ENCODE measurements at regions not wholly inside any gene's neighbourhood (a gene's known extent, or its start where the extent isn't known, plus 50 kb on each side); places are given as distances from the start of the nearest gene placed in this dataset.

DNA sequence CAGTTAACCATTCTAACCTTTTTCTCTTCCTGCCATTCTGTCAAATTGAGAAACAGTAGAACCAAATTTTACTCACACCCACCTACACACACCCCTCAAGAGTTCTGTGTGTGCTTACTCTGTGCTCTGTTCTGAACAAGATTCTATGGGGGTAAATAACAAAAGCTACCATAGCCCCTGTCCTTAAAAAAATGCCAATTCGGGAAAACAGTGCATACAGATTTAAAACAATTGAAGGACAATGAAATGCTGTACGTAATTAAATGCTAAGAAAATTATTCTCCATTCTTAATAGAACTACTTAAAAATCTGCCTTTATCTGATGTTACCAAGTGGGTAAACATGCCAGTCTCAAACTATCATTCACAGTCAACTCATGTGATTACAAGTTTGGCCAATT is 1107.5 kb downstream of the TUSC7 start:
- intact Hi-C loops (cut with DNase I; ENCODE audit: low total_unique reads): no loop called here
- H3K27me3 ChIP-seq: no peaks in the 10 kb centered on the region
- no peak overlapping the region for H3K27ac ChIP-seq
- no peaks in the 10 kb centered on the region for H3K9me3 ChIP-seq
- H3K4me3 ChIP-seq: no peak overlapping the region
- H3K36me3 ChIP-seq: no peaks in the 10 kb centered on the region
- DNase-seq: no peak
- TF ChIP-seq, protein P1, sequence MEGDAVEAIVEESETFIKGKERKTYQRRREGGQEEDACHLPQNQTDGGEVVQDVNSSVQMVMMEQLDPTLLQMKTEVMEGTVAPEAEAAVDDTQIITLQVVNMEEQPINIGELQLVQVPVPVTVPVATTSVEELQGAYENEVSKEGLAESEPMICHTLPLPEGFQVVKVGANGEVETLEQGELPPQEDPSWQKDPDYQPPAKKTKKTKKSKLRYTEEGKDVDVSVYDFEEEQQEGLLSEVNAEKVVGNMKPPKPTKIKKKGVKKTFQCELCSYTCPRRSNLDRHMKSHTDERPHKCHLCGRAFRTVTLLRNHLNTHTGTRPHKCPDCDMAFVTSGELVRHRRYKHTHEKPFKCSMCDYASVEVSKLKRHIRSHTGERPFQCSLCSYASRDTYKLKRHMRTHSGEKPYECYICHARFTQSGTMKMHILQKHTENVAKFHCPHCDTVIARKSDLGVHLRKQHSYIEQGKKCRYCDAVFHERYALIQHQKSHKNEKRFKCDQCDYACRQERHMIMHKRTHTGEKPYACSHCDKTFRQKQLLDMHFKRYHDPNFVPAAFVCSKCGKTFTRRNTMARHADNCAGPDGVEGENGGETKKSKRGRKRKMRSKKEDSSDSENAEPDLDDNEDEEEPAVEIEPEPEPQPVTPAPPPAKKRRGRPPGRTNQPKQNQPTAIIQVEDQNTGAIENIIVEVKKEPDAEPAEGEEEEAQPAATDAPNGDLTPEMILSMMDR (IDR thresholded peaks at IDR 0.05): no peak
- no peaks in the 10 kb centered on the region for H3K4me1 ChIP-seq

DNA sequence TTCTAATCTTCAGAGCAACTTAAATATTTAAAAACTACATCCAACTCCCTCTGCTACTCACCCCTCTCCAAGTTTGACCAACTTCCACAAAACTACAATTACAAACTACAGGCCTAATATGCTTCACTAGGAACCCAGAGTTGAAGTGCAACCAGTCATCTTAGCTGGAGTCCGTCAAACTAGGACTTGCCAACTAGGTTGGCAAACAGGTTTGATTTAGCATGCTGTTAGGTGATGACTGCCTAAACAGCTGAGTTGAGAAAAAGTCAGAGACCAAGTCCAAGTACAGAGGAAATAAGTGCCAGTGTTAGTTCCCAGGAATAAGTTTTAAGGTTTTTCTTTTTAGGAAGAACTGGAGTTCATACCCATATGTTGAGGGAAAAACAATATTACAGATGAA is 1109.0 kb downstream of the TUSC7 start:
- H3K4me1 ChIP-seq: no peaks in the 10 kb centered on the region
- no peak overlapping the region for H3K4me3 ChIP-seq
- H3K9me3 ChIP-seq: no peaks in the 10 kb centered on the region
- TF ChIP-seq, protein P1 (IDR thresholded peaks at IDR 0.05): no peak
- H3K36me3 ChIP-seq: no peaks in the 10 kb centered on the region
- intact Hi-C loops (cut with DNase I; ENCODE audit: low total_unique reads): no loop called here
- no peak overlapping the region for H3K27ac ChIP-seq
- DNase-seq: no peak
- no peaks in the 10 kb centered on the region for H3K27me3 ChIP-seq

DNA sequence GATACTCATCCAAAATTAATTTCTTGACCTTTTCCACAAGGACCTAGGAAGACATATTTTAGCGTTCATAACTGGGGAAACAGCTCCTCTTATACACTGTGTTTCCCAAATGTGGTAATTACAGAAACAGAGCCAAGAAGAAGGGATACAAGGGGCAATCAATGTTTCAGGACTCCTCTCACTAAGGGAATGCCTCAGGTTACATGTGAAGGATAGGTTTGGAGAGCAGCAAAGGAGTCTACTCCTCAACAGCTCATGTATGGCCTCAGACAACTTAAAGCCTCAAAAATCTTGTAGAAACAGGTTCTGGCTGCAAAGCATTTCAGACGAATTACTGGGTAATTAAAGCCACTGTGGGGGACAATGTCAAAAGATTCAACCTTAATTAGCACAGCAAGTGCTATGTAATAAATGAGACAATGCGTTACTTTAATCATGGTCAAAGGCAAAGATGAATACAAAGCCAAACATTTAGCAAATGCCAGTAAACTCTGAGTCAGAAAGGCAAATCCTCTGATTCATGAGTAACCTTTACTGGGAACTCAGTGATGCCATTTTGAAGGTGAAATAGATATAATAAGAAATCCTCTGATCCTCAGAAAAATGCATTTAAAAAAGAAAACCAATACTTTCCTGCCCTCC is 1111.2 kb downstream of the TUSC7 start:
- intact Hi-C loops (cut with DNase I; ENCODE audit: low total_unique reads): no loop called here
- Histone ChIP-seq H3K4me3 (no peak overlapping the region), H3K4me1 (no peaks in the 10 kb centered on the region), H3K9me3 (no peaks in the 10 kb centered on the region), H3K36me3 (no peaks in the 10 kb centered on the region), H3K27me3 (no peaks in the 10 kb centered on the region), H3K27ac (no peak overlapping the region)
- no peak for DNase-seq
- TF ChIP-seq, protein P1 (IDR thresholded peaks at IDR 0.05): no peak

DNA sequence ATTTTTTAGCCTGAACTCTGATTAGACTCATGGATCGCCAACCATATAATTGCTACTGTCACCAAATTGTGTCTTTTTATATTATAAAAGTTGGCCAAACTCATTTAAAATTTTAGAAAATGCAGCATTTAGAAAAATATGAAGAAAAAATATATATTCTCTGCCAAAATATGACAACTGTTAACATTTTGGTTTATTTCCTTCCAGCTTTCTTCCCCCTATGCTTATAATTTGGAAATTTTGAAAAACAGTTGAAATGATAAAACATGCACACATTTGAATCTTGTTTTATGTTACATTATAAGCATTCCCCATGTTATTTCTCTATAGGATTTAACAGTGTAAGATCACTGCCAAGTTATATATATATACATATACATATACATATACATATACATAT is 1112.8 kb downstream of the TUSC7 start:
- no peak overlapping the region for H3K4me3 ChIP-seq
- H3K9me3 ChIP-seq: no peaks in the 10 kb centered on the region
- no peaks in the 10 kb centered on the region for H3K4me1 ChIP-seq
- intact Hi-C loops (cut with DNase I; ENCODE audit: low total_unique reads): no loop called here
- no peak for DNase-seq
- H3K27ac ChIP-seq: no peak overlapping the region
- H3K36me3 ChIP-seq: no peaks in the 10 kb centered on the region
- TF ChIP-seq, protein P1 (IDR thresholded peaks at IDR 0.05): no peak
- H3K27me3 ChIP-seq: no peaks in the 10 kb centered on the region

DNA sequence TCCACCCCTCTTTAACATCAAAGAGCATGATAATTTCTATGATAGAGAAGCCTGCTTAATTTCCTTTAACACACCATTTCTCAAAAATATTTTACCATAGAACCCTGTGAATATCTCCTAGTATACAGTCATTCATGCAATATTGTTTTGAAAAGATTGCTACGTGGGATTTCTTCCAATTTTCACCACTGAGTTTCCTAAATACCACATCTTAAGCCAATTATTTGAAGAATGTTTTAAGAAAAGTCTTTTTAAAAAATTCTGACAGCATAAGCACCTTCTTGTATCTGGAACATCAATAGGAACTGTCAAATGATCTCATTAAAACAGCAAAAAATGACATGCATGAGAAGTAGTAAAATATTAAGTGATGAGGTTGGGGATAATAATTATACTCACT is 1126.7 kb downstream of the TUSC7 start:
- Histone ChIP-seq H3K4me3 (no peak overlapping the region), H3K9me3 (no peaks in the 10 kb centered on the region), H3K4me1 (no peaks in the 10 kb centered on the region), H3K36me3 (no peaks in the 10 kb centered on the region), H3K27me3 (no peaks in the 10 kb centered on the region), H3K27ac (no peak overlapping the region)
- intact Hi-C loops (cut with DNase I; ENCODE audit: low total_unique reads): no loop called here
- DNase-seq: no peak
- TF ChIP-seq, protein P1 (IDR thresholded peaks at IDR 0.05): no peak

DNA sequence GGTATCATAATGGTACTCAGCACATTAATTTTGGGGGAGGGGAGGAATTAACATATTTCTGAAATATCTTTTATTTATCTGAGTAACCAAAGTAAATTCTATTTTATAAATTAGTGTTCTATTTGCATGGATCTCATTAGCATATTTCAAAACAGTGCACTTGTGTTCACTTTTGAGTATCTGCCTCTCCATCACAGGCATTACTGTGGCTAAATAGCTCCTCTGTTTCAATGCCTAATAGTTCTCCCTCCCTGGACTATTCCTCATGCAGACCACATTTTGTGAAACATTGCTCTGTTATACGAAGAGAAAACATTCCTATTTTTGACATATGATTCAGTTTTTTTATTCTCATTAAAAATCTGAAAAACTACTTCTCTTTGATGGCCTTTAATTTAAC is 1127.8 kb downstream of the TUSC7 start:
- Histone ChIP-seq H3K4me1 (no peaks in the 10 kb centered on the region), H3K9me3 (no peaks in the 10 kb centered on the region), H3K27ac (no peak overlapping the region), H3K27me3 (no peaks in the 10 kb centered on the region), H3K36me3 (no peaks in the 10 kb centered on the region), H3K4me3 (no peak overlapping the region)
- TF ChIP-seq, protein P1 (IDR thresholded peaks at IDR 0.05): no peak
- DNase-seq: no peak
- intact Hi-C loops (cut with DNase I; ENCODE audit: low total_unique reads): no loop called here
